WTC11 (cell line): ENCODE measurements at regions not wholly inside any gene's neighbourhood (a gene's known extent, or its start where the extent isn't known, plus 50 kb on each side); places are given as distances from the start of the nearest gene placed in this dataset.

ENCODE experiments used
- ATAC-seq: fragments of 200-7000 bp; cut with Tn5 transposase; 2 replicates; pipeline ENCODE4 v1.10.0; 2021; ENCODE audit warnings: mild to moderate bottlenecking, moderate library complexity
- CTCF ChIA-PET: fragments of 300-600 bp; sonication (Branson Sonifier 250); formaldehyde crosslinking; loops from one replicate; lab custom pipeline; 2021; ENCODE audit warnings: antibody characterized with exemption; lab: Charles Lee
- POLR2A ChIA-PET: fragments of 350-600 bp; sonication (Branson Sonifier 250); formaldehyde crosslinking; loops from one replicate; lab custom pipeline; 2021; ENCODE audit warnings: antibody characterized with exemption; lab: Charles Lee
- DNase-seq: peaks from one replicate; pipeline ENCODE4 v3.0.0; 2021; ENCODE audit warnings: low spot score
- H3K27ac Mint-ChIP-seq: 2 replicates; pipeline ENCODE4 v1.8.0; 2021; ENCODE audit warnings: mixed read lengths
- H3K27me3 Mint-ChIP-seq: 2 replicates; pipeline ENCODE4 v1.8.0; 2021; ENCODE audit warnings: low read depth, mild to moderate bottlenecking, moderate library complexity, mixed read lengths
- H3K36me3 Mint-ChIP-seq: 2 replicates; pipeline ENCODE4 v1.8.0; 2021; ENCODE audit warnings: mixed read lengths
- H3K4me1 Mint-ChIP-seq: 2 replicates; pipeline ENCODE4 v1.8.0; 2022; ENCODE audit warnings: mixed read lengths
- H3K4me3 Mint-ChIP-seq: 2 replicates; pipeline ENCODE4 v1.8.0; 2021; ENCODE audit warnings: mild to moderate bottlenecking, moderate library complexity, mixed read lengths
- H3K9me3 Mint-ChIP-seq: 2 replicates; pipeline ENCODE4 v1.8.0; 2021; ENCODE audit warnings: mixed read lengths
- ATF1 ChIP-seq: sonication (generic); formaldehyde crosslinking; IDR thresholded peaks from 2 replicates; pipeline ENCODE4 v1.8.1; 2023; ENCODE audit warnings: mild to moderate bottlenecking, moderate library complexity, missing genetic modification reagents
- CREB1 ChIP-seq: sonication (generic); formaldehyde crosslinking; IDR thresholded peaks from 2 replicates; pipeline ENCODE4 v1.8.0; 2023; ENCODE audit warnings: mild to moderate bottlenecking, missing genetic modification reagents
- CREM ChIP-seq: sonication (generic); formaldehyde crosslinking; IDR thresholded peaks from 2 replicates; pipeline ENCODE4 v1.8.1; 2022; ENCODE audit warnings: mild to moderate bottlenecking, missing genetic modification reagents, moderate library complexity
- ETV6 ChIP-seq: sonication (generic); formaldehyde crosslinking; IDR thresholded peaks from 2 replicates; pipeline ENCODE4 v1.8.1; 2022; ENCODE audit warnings: mild to moderate bottlenecking, missing genetic modification reagents
- FOXP1 ChIP-seq: sonication (generic); formaldehyde crosslinking; IDR thresholded peaks from 2 replicates; pipeline ENCODE4 v1.8.0; 2022; ENCODE audit warnings: missing genetic modification reagents, mild to moderate bottlenecking, moderate library complexity, borderline replicate concordance
- JAZF1 ChIP-seq: fragments of 250-450 bp; sonication (Bioruptor Pico); IDR thresholded peaks from 2 replicates; pipeline ENCODE4 v1.9.0; 2021; ENCODE audit warnings: moderate library complexity, mild to moderate bottlenecking, inconsistent platforms
- OVOL2 ChIP-seq: fragments of 250-450 bp; sonication (Bioruptor Pico); IDR thresholded peaks from 2 replicates; pipeline ENCODE4 v1.9.0; 2021; ENCODE audit warnings: mild to moderate bottlenecking, borderline replicate concordance
- RELA ChIP-seq: sonication (generic); formaldehyde crosslinking; IDR thresholded peaks from 2 replicates; pipeline ENCODE4 v1.8.1; 2022; ENCODE audit warnings: missing genetic modification reagents, mild to moderate bottlenecking, borderline replicate concordance
- RORB ChIP-seq: fragments of 250-450 bp; sonication (Bioruptor Pico); IDR thresholded peaks from 2 replicates; pipeline ENCODE4 v1.9.0; 2021; ENCODE audit warnings: mild to moderate bottlenecking
- SMAD3 ChIP-seq: sonication (generic); formaldehyde crosslinking; IDR thresholded peaks from 2 replicates; pipeline ENCODE4 v1.8.0; 2022; ENCODE audit warnings: missing genetic modification reagents, mild to moderate bottlenecking, borderline replicate concordance
- TP53 ChIP-seq: sonication (generic); formaldehyde crosslinking; IDR thresholded peaks from 2 replicates; pipeline ENCODE4 v1.8.1; 2023; ENCODE audit warnings: mild to moderate bottlenecking, missing genetic modification reagents
- ZNF219 ChIP-seq: sonication (generic); formaldehyde crosslinking; IDR thresholded peaks from 2 replicates; pipeline ENCODE4 v1.8.0; 2023; ENCODE audit warnings: missing genetic modification reagents, mild to moderate bottlenecking, borderline replicate concordance
- ZNF317 ChIP-seq: sonication (generic); formaldehyde crosslinking; IDR thresholded peaks from 2 replicates; pipeline ENCODE4 v1.8.1; 2023; ENCODE audit warnings: low read depth, mild to moderate bottlenecking, moderate library complexity, missing genetic modification reagents, borderline replicate concordance
- TF ChIP-seq, protein P1 (sequence below): sonication (generic); formaldehyde crosslinking; IDR thresholded peaks from 2 replicates; pipeline ENCODE4 v1.8.1; 2022; ENCODE audit warnings: mild to moderate bottlenecking, moderate library complexity, missing genetic modification reagents
- TF ChIP-seq, protein P2 (sequence below): fragments of 250-450 bp; sonication (Bioruptor Pico); IDR thresholded peaks from 2 replicates; pipeline ENCODE4 v2.1.2; 2022; ENCODE audit warnings: mild to moderate bottlenecking, moderate library complexity
- TF ChIP-seq, protein P3 (sequence below): sonication (generic); formaldehyde crosslinking; IDR thresholded peaks from 2 replicates; pipeline ENCODE4 v1.8.0; 2022; ENCODE audit warnings: mild to moderate bottlenecking, missing genetic modification reagents
- TF ChIP-seq, protein P4 (sequence below): sonication (generic); formaldehyde crosslinking; IDR thresholded peaks from 2 replicates; pipeline ENCODE4 v1.8.0; 2023; ENCODE audit warnings: missing genetic modification reagents
- TF ChIP-seq, protein P5 (sequence below): sonication (generic); formaldehyde crosslinking; IDR thresholded peaks from 2 replicates; pipeline ENCODE4 v1.8.0; 2022; ENCODE audit warnings: mild to moderate bottlenecking, missing genetic modification reagents
- TF ChIP-seq, protein P6 (sequence below): fragments of 250-450 bp; sonication (Bioruptor Pico); IDR thresholded peaks from 2 replicates; pipeline ENCODE4 v1.9.0; 2021; ENCODE audit warnings: mild to moderate bottlenecking

DNA sequence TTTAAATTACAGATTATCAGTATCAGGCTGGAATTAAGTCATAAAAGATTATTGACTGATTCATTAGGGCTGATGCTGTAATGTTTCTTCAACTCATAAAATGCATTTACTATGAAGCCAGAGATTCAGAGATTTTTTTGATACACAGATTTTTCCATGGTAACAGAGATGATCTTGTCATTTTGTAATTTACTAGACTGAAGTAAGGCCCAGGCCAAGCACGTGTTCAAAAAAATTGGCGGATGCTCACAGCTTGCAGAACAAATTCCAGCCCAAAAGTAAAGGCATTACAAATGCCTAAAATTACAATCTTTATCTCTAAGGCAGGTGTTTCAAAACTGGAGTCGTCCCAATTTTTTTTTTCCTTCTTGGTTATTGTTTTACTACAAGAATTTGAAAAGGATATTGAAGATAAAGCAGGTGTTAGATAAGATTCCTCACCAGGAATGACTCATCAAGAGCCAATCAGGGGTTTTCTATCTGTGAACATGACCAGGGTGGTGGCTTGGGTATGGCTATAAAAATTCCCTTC lies 78.4 kb upstream of the MEOX2 start:
- POLR2A ChIA-PET = no interaction called here
- CTCF ChIA-PET = no interaction called here
- Mint-ChIP-seq H3K27ac (no peak overlapping the region), H3K9me3 (no peaks in the 10 kb centered on the region), H3K27me3 (no peaks in the 10 kb centered on the region), H3K4me3 (no peak overlapping the region), H3K4me1 (no peaks in the 10 kb centered on the region), H3K36me3 (no peaks in the 10 kb centered on the region)
- DNase-seq (no peak), ATAC-seq (no peak)
- TF ChIP-seq ATF1 (no peak), JAZF1 (CRISPR knock-in tag) (no peak), FOXP1 (CRISPR knock-in tag) (no peak), RELA (CRISPR knock-in tag) (no peak), CREB1 (CRISPR knock-in tag) (no peak), SMAD3 (CRISPR knock-in tag) (no peak), ZNF317 (CRISPR knock-in tag) (no peak), ZNF219 (CRISPR knock-in tag) (no peak), OVOL2 (CRISPR knock-in tag) (no peak), ETV6 (no peak)
- TF ChIP-seq, protein P1, sequence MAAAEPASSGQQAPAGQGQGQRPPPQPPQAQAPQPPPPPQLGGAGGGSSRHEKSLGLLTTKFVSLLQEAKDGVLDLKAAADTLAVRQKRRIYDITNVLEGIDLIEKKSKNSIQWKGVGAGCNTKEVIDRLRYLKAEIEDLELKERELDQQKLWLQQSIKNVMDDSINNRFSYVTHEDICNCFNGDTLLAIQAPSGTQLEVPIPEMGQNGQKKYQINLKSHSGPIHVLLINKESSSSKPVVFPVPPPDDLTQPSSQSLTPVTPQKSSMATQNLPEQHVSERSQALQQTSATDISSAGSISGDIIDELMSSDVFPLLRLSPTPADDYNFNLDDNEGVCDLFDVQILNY = no peak
- TF ChIP-seq, protein P2, sequence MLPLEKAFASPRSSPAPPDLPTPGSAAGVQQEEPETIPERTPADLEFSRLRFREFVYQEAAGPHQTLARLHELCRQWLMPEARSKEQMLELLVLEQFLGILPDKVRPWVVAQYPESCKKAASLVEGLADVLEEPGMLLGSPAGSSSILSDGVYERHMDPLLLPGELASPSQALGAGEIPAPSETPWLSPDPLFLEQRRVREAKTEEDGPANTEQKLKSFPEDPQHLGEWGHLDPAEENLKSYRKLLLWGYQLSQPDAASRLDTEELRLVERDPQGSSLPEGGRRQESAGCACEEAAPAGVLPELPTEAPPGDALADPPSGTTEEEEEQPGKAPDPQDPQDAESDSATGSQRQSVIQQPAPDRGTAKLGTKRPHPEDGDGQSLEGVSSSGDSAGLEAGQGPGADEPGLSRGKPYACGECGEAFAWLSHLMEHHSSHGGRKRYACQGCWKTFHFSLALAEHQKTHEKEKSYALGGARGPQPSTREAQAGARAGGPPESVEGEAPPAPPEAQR (CRISPR knock-in tag) = no peak
- TF ChIP-seq, protein P3, sequence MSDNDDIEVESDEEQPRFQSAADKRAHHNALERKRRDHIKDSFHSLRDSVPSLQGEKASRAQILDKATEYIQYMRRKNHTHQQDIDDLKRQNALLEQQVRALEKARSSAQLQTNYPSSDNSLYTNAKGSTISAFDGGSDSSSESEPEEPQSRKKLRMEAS (CRISPR knock-in tag) = no peak
- TF ChIP-seq, protein P4, sequence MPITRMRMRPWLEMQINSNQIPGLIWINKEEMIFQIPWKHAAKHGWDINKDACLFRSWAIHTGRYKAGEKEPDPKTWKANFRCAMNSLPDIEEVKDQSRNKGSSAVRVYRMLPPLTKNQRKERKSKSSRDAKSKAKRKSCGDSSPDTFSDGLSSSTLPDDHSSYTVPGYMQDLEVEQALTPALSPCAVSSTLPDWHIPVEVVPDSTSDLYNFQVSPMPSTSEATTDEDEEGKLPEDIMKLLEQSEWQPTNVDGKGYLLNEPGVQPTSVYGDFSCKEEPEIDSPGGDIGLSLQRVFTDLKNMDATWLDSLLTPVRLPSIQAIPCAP (CRISPR knock-in tag) = no peak
- TF ChIP-seq, protein P5, sequence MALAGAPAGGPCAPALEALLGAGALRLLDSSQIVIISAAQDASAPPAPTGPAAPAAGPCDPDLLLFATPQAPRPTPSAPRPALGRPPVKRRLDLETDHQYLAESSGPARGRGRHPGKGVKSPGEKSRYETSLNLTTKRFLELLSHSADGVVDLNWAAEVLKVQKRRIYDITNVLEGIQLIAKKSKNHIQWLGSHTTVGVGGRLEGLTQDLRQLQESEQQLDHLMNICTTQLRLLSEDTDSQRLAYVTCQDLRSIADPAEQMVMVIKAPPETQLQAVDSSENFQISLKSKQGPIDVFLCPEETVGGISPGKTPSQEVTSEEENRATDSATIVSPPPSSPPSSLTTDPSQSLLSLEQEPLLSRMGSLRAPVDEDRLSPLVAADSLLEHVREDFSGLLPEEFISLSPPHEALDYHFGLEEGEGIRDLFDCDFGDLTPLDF (CRISPR knock-in tag) = no peak

DNA sequence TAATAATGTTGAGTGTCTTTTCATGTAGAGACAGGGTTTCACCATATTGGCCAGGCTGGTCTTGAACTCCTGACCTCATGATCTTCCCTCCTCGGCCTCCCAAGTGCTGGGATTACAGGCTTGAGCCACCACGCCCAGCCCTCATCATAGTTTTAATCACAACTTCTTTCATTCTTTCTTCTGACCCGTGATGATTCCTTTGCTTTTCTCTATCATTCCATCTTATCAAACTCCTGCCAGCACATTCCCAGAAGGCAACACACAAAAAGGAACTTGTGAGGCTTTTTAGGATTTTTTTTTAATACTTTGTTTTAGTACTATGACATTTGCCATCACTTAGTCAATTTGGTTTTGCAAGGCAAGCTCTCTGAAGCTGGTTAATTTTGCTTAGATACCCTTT lies 77.5 kb upstream of the MEOX2 start:
- H3K27me3 Mint-ChIP-seq = no peaks in the 10 kb centered on the region
- POLR2A ChIA-PET = no interaction called here
- no peak for TF ChIP-seq RORB (CRISPR knock-in tag)
- TF ChIP-seq CREM (CRISPR knock-in tag) = no peak
- no peak for TF ChIP-seq ETV6
- TF ChIP-seq ATF1 = no peak
- no peak for TF ChIP-seq TP53 (CRISPR knock-in tag)
- TF ChIP-seq, protein P6, sequence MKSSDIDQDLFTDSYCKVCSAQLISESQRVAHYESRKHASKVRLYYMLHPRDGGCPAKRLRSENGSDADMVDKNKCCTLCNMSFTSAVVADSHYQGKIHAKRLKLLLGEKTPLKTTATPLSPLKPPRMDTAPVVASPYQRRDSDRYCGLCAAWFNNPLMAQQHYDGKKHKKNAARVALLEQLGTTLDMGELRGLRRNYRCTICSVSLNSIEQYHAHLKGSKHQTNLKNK (CRISPR knock-in tag) = no peak

More for the DNA sequence above, 77.5 kb upstream of the MEOX2 start:
- Mint-ChIP-seq H3K9me3 (no peaks in the 10 kb centered on the region), H3K4me1 (no peaks in the 10 kb centered on the region), H3K4me3 (no peak overlapping the region), H3K27ac (no peak overlapping the region), H3K36me3 (no peaks in the 10 kb centered on the region)
- DNase-seq = no peak
- CTCF ChIA-PET = no interaction called here
- ATAC-seq = no peak
